PC-9 (cell line): ENCODE measurements at regions not wholly inside any gene's neighbourhood (a gene's known extent, or its start where the extent isn't known, plus 50 kb on each side); places are given as distances from the start of the nearest gene placed in this dataset.

ENCODE experiments used
- EZH2 ChIP-seq: fragments of 200-600 bp; sonication (generic); IDR thresholded peaks from 2 replicates; pipeline ENCODE4 v1.8.0; 2017; ENCODE audit warnings: antibody characterized with exemption, low read depth
- TF ChIP-seq, protein P1 (sequence below): fragments of 200-600 bp; sonication (generic); conservative IDR thresholded peaks from 2 replicates; pipeline ENCODE4 v1.6.1; 2017; ENCODE audit warnings: mixed run types, antibody characterized with exemption, mild to moderate bottlenecking, moderate library complexity

DNA sequence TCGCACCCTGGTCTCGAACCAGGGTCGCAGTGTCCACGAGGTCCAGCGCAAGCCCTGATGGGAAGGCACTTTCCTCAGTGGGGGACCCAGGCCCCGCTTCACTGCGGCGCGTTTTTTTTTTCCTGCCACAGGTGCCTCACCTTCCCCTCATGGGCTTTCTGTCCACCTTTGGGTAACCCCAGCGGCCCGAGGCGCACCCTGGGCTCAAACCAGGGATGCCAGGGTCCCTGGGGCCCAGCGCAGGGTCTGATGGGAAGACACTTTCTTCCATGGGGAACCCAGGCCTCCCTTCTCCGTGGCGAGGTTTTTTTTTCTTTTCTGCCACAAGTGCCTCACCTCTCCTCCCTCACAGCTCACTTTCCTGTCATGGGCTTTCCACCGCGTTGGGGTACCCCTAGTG lies 1269.9 kb downstream of the FOXD4L5 start:
- TF ChIP-seq EZH2 = no peak
- TF ChIP-seq, protein P1, sequence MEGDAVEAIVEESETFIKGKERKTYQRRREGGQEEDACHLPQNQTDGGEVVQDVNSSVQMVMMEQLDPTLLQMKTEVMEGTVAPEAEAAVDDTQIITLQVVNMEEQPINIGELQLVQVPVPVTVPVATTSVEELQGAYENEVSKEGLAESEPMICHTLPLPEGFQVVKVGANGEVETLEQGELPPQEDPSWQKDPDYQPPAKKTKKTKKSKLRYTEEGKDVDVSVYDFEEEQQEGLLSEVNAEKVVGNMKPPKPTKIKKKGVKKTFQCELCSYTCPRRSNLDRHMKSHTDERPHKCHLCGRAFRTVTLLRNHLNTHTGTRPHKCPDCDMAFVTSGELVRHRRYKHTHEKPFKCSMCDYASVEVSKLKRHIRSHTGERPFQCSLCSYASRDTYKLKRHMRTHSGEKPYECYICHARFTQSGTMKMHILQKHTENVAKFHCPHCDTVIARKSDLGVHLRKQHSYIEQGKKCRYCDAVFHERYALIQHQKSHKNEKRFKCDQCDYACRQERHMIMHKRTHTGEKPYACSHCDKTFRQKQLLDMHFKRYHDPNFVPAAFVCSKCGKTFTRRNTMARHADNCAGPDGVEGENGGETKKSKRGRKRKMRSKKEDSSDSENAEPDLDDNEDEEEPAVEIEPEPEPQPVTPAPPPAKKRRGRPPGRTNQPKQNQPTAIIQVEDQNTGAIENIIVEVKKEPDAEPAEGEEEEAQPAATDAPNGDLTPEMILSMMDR = no peak
